Epidermal melanocyte (primary cell): ENCODE measurements at regions not wholly inside any gene's neighbourhood (a gene's known extent, or its start where the extent isn't known, plus 50 kb on each side); places are given as distances from the start of the nearest gene placed in this dataset.

Experiments
- DNase-seq: peaks from one replicate; pipeline ENCODE4 v3.0.0; 2011; ENCODE audit warnings: low spot score; ENCODE audit not compliant: insufficient read length

DNA sequence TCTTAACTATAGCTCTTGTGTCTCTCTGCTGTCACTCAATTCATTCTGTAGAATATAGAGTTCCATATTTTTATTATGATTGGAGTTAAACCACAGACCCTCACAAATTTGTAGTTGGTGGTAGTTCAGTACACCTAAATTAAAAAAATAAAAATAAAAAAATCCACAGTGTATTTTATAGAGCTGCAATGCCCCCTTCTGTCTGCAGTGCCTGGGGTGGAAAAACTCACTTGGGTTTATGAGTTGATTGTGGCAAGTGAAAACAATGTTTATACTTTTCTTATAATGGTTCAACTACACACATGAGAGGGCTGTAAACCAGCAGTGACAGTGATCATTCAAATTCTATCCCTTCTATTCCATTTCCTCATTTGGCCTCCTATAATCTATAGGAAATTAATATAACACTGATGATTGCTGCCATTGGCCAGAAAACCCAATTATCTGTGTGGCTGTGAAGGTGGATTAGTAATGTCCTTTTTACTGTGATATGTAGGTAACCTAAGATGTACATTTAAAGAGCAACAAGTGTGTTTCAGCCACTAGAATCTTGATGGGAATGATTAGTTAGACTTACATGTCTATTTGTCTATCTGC is 166.9 kb upstream of the LRIG3 start:
- no peak for DNase-seq

DNA sequence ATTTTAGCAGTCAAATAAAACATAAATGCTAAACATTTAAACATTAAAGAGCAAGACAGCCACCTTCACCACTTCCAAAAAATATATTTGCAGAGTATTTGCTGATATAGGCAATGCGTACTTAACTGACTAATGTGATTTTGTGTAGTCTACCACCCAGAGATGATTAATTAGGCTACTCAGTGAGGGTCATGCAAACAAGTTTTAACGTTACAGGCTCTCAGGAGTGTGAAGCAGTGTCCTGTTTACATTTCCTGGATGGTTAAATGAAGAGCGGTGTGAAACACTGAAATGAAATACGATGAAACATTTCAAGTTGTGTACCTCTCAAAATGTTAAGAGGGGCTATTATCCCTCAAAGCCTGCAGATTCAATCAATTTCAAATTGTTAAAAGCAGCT is 165.8 kb upstream of the LRIG3 start:
- no peak for DNase-seq

DNA sequence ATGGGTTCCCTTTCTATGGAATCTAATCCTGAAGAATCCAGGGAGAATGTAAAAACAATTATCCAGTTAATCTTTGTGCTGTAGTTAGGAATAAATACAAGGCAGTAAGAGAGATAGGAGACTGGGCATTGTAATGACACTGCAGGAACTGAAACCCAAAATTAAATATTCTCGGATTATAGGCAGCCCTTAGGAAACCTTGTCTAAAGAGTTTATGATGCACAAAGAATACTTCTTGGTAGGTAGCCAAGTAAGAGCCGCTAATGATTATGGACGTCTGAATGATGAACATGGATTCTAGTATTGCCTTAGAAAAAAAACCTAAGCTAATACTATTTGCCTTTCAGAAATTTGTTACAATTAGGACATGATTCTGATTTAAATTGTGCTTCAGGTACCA is 165.4 kb upstream of the LRIG3 start:
- no peak for DNase-seq

DNA sequence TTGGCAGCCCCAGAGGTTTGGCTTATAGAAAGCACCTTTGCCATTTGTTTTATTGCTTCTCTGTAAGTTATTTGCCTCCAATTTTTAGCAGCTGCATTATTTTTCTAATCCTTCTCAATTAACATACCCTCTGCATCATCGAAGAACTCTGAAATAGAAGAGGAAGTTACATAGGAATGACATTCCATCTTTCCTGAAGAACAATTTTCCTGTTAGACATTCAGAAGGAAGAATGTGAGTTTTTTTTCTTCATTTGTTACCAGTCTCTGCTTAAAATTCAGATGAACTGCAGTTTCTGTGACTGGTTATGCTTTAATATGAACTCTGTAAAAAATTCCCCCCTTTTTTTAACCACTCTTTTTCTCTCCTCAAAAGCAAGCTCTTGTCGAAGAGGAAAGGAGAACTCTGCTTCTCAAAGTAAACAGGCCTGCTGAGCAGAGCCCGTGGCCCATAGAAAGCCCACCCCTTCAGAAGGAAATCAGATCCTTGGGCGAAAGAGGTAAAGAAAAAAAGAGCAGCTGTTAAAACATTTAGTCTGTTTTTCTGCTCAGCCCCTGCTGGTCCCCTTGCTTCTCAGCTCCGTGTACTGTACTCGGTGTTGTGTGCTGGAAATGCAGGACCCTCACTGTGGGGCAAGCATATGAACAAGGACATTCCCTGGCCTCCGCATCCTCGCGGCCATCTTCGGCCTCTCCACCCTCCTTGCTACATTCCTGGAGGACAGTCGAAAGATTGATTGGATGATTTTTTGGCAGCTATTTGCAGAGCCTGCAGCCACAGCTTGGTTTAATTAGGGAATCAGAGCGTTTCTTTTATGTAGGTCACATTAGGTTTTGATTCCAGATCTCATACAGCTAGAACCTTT is 164.4 kb upstream of the LRIG3 start:
- DNase-seq = no peak

DNA sequence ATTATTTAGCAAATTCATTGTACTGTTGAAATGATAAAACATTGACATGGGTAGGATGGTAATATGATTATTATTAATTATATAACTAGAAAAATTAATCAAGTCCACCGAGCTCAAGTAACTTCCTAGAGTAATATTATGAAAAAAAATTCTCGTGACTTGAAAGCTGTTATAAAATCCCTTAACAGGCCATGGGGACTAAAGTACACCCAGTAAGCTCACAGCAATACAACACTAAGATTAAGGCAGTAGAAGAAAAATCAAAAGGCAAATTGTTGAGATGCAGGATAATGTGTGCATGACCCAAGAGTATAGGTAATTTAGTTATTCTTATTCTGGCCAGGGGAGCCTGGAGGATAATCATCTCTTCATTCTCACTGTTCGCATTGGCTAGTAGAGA is 162.6 kb upstream of the LRIG3 start:
- no peak for DNase-seq

DNA sequence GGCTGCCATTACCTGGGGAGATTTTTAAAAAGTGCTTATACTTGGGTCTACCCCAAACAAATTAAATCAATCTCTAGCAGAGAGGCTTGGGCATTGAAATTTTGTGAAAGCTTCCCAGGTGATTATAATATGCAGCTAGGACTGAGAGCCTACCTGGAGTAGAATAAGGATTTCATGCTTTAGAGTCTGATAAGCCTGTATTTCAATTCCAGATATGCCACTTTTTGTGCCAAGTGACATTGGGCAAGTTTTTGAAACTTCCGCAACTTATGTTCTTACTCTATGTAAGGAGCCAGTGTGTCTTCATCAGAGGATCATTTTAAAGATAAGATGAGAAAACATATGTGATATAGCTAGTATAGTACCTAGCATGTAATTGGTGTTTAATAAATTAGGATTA is 159.8 kb upstream of the LRIG3 start:
- DNase-seq = no peak

DNA sequence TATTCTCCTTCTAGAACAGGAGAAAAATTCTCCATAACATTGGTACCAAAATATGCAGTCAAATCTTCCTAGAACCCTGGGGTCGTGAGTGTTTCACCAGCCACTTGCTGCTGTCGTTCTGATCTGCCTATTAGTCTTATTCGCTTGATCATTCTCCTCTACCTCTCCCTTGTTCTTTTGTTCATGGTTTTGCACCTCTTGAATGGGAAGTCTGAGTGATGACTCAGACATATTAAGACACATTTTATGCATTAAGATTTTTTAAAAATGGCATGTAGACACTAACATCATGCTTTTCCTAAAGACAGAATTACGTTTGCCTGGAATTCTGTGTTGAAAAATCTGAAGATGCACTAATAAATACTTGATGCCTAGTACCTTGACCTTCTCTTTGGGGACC is 159.2 kb upstream of the LRIG3 start:
- no peak for DNase-seq

DNA sequence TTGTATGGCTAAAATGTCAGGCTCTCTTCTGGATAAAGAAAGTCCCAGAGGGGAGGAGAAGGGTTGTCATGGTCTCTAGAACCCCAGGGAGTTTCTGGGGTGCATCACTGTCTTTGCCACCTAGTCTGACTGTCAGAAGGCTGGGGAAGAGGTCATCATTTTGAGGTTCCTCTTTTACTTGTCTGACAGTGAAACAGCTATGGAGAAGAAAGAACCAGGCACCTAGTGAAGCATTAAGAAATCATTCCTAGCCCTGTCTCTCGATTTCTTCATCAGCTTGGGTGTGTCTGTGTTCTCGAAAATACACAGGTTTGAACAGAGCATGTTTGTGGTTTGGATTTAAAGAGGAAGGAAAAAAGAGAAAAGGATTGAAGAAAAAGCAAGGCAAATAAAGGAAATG is 158.7 kb upstream of the LRIG3 start:
- no peak for DNase-seq

DNA sequence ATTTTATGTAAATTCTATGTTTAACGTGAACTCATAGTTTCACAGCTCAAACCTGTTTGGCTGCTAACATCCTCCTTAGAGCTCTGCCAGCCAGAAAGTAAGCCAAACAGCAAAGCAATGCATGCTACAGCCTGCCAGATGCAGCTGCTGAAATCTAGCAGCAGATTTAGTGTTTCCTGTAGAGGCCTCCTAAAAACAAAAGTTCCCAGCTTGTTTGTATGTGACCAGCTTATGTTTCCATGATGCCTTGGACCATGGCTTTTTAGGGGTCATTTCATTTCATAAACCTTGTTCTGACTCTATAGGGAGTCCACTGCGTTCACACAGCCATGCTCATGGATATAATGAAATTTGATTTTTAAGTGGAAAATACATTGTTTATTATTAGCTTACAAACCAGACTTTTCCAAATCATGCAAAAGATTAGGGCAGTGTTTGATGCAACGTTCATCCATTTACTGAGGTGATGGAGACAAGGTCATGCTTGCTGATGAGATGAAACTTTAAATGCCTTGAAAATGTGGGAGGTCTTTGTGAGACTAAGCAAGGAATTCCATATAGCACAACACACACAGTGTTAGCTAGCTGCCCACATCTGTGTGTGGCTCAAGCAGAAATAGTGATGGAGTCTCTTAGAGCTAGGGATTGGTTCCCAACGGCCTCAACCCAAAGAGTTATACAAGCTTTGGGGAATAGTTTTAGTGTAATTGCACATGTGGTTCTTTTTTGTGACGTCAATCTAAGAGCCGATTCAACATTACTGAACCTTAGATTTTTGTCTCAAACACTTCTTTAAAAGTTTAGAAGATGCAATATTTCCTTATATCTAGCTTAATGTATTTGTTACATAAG is 157.5 kb upstream of the LRIG3 start:
- DNase-seq = no peak

DNA sequence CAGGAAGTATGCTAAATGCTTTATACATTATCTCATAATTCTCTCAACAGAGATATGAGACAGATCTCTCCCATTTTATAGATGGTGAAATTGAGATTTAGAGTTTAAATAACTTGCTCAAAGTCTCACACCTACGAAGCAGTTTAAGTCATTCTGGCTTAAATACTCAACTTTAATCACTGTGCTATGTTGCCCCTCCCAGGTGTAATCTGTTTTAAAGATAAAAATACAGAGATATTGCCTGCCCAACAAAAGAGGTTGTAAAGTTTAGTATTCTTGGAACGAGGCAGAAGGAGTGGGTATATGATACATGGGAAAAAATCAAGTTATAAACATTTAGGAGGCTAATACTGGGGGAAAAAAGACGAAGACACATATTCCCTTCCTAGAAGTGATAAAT is 156.8 kb upstream of the LRIG3 start:
- no peak for DNase-seq

DNA sequence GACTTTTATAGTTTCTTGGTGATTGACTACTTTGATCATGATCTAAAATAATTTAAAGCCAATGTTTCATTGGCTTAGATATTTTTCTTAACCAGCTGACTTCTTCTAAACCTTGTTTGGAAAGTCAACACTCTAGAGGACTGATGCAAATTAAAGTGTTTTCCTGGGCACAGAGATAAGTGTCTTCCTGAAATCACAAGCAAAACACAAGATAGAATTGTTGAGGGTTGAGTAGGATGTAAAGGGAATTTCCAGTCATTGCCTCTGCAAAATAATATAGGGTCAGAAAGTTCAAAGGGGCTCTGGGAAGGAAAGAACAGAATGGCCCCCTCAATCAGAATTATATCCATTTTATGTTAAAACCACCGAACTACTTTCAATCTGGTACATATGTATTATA is 156.3 kb upstream of the LRIG3 start:
- DNase-seq = no peak

DNA sequence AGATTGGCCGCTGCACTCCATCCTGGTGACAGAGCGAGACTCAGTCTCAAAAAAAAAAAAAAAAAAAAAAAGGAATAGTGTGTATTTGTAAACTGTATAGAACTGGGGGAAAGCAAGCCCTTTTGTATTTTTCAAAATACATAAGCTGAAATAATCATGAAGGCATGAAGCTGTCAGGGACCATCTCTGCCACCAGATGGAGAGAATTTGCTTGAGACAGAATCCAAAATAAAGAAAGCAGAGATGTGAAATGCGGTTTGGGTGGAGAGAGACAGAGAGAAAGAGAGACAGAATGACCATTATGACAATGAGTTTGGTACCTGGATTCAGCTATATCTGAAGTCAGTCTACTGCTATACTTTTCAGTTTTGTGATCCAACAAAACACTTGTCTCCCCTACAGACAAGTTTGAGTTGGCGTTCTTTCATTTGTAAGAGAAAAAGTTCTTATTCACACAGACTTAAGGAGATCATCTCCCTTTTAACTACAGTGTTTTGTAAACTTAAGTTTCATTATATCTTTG is 155.7 kb upstream of the LRIG3 start:
- no peak for DNase-seq

DNA sequence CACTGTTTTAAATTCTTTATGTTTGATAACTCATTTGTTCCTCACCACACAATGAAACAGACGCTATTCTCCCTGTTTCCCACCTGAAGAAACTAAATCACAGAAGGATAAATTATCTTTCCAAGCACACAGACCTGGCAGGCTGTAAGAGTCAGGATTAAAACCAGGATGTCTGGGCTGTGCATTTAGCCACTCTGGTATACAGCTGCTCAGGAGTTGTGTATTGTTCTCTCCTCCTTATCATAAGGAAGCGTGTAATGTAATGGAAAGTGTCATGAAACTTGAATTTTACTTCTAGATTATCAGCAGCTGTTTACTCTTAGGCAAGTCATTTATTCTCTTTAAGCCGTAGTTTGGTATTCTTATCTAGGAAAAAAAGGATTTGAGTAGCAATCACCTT is 154.8 kb upstream of the LRIG3 start:
- DNase-seq = no peak

DNA sequence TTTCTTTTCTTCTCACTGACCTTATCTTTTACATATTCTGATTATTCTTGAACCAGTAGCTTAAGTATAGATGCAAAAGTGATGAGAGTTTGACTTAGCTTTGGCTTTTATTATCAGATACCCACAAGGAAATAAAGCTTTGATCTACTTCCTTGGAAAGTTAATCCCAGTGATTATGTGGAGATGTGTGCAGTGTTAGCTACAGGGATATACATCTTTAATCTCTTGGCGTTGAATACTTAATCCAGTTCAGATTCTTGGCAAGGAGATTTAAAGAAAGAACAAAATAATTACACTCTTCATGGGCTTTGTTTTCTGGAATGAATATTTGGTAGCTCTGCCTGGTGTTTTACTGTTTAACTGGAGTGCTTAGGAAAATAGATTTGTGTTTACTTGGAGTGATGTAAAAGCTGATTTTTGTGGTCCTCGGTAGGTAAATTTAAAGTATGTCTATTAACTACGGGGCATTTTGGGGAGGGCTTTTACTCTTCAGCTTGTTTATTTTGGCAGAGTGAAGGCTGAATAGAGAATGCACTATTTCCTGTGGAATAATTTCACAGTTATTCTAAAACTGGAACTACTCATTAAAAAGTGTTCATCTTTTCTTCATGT is 150.1 kb upstream of the LRIG3 start:
- DNase-seq = no peak

DNA sequence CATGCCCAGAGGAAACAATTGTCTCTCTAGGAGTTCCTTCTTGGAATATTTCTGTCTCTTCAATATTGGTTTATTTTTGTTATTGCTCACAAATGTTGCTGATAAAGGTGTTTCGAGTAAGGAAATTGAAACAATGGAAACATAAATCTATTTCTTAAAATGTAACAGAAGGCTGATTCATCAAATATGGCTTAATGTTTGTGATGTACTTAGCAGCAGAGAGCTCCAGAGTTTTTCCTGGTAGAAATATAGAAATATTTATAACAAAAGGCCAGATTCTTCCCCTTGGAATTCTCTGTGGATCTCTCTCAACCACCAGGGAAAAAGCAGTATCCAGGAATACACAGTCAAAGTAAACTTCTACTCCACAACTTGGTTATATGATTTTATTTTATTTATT is 149.2 kb upstream of the LRIG3 start:
- no peak for DNase-seq

DNA sequence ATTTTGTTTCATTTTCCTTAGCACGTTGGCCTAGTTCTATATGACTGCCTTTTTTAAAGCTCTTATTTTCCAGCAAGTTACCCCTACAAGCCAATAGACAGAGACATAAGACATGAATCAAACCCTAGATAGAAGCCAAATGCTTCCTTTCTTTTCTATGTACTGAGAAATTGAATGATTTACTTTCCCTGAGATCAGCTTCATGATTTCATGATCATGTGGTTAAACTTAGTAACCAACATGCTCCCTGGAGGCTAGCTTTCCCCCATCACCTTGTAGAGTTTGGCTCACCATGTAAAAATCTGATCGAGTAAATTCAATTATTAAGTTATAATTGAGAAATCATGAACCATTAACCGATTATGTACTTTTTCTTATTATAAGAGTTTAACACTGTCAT is 148.1 kb upstream of the LRIG3 start:
- DNase-seq = no peak

DNA sequence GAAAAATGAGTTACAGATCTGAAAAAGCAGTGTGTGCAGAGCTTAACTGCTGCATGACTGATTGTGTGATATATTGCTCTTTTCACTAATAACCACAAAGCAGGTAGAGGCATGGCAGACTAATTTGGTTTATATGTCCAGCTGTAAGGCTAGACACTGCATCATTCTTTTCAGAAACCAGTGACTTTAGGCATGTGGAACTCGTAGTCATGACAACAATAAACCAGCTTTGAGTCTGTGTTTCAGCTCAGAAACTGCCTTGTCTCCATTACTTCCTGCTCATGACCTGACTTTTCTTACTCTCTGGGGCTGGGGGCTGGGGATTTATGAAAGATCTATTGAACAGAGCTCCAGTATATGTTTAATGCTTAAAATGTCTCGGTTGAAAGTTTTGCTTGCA is 146.8 kb upstream of the LRIG3 start:
- DNase-seq = peak; percentile 52

DNA sequence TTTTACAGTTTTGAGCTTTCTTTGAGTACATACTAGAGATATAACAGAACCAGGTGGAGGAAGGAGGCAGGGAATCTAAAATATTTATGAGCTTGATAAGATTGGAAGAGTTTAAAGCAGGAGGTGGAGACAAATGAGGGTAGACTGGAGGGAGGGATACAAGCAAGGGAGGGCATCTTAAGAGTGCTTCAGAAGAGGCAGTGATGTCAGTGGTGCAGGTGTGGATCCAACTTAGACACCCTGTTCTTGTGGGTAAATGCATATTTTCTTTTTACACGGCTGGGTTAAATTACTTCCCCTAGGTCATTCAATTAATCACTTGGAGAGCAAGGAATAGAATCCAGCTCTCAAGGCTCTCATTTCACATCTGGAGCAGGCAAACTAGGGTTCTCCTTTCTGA is 146.1 kb upstream of the LRIG3 start:
- DNase-seq = no peak

DNA sequence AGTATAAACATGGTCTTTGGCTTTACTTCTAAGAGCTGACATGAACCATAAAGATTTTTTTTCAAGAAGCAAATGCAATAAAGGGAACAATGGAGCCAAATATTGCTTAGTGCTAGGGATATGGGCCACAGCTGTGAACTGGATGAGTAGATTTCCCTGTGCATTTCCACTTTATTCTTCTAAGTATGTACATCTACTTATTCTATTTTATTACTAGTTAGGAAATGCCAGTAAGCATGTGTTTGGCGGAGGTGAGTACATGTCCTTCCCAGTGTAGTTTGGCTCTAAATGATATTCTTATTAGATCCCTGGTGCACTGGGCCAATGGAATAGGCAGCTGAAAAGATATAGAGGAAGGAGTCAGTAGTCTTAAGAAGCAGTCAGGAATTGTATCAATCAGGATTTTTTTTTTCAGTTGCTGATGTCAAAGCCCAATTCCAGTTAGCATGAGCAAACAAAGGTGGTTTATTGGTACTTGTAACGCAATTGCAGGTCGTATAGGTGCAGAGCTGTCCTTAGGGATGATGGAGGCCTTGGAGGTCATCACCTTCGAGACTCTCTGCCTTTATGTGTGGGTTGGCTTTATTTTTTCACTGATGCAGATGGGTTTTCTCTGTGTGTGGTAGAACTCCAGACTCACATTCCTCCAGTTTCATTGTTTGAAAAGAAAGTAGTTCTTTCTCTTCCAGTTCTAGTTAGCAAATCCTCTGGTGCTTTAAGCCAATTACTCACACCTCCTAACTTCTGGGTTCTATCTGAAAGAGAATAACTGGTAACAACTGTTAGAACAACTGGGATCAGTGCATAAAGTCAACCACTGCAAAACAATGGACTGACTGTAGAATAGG is 139.0 kb upstream of the LRIG3 start:
- DNase-seq = no peak

DNA sequence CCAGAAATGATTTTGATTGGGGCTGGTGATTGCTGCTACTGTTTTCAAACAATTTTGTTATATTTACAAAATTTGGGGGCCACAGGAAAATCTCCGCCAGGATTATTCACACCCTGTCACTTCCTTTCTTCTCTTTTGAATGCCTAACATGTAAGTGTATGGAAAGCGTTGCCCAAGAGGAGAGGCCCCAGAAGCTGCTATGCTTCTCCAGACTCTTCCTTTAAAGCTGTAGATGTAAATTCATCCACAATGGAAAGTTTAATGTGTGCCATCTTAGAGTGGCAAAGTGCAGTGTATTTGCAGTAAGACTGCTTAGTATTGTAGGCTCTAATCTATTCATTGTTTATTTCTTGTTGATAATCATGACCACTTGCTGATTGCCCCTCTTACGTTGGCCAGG is 136.7 kb upstream of the LRIG3 start:
- DNase-seq = no peak
